GM12892 (cell line): ENCODE measurements at regions not wholly inside any gene's neighbourhood (a gene's known extent, or its start where the extent isn't known, plus 50 kb on each side); places are given as distances from the start of the nearest gene placed in this dataset.

Source experiments
- POLR2A ChIP-seq: IDR thresholded peaks from 2 replicates; pipeline ENCODE4 v1.6.1; 2011; ENCODE audit warnings: low read depth, low read length, control low read depth
- POLR2AphosphoS5 ChIP-seq: IDR thresholded peaks from 2 replicates; pipeline ENCODE4 v1.6.1; 2011; ENCODE audit warnings: low read depth, low read length, control low read depth
- TAF1 ChIP-seq: IDR thresholded peaks from 2 replicates; pipeline ENCODE4 v1.6.1; 2011; ENCODE audit warnings: low read depth, mild to moderate bottlenecking, control low read depth, low read length, borderline replicate concordance

DNA sequence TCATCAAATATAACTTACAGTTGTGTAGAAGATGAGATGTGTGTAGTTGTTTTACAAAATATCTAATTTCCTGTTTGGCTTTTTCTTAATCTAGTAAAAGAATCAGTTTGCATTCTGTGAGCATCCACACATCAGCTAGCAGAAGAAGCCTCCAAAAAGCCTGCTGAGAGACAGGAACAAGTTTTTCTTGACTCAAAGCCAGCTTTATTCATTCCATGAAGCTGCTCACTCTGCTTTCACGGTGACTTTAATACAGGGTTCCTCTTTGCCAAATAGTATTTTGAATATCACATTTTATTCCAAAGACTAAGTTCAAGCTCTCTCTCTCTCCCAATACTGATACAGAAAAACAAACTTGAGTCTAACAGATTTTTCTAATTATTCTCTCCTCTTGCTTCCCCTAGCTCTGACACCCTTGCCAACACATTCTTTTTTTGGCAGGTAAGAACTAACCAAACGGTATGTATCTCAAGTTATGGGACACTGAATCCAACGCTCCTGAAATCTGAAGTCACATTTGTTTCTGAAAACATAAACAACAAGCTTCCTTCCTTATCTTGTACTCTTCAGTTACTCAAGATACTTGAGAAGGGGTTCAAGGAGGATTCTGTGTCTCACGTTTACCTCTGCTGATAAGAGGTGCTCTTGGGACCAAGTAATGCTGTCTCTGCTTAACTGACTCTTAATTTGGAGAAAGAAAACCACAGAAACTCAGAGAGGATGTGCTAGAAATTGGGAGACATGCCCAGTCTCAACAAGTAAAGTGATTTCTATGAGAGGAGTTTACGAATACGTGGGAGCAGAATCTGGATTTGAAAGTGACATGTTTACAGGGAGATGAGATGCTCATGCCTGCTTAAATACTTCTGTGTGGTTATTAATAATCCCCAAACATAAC, 184.2 kb upstream of the SPTLC3 start:
- TF ChIP-seq POLR2AphosphoS5 (no peak), POLR2A (no peak), TAF1 (no peak)
